OCI-LY3 (cell line): ENCODE measurements at regions not wholly inside any gene's neighbourhood (a gene's known extent, or its start where the extent isn't known, plus 50 kb on each side); places are given as distances from the start of the nearest gene placed in this dataset.

Source experiments
- EZH2phosphoT487 ChIP-seq: fragments of 200-600 bp; shearing (Covaris generic); IDR thresholded peaks from 2 replicates; pipeline ENCODE4 v1.6.1; 2018; ENCODE audit warnings: antibody characterized with exemption, mixed run types, low read depth
- TF ChIP-seq, protein P1 (sequence below): fragments of 200-600, 300-600 bp; sonication (generic); IDR thresholded peaks from 2 replicates; pipeline ENCODE4 v1.5.1; 2014; ENCODE audit warnings: antibody characterized with exemption, low read length, low read depth

GRCh38 chr3:99499235-99500158 is 138.9 kb upstream of the COL8A1 start:
- TF ChIP-seq, protein P1, sequence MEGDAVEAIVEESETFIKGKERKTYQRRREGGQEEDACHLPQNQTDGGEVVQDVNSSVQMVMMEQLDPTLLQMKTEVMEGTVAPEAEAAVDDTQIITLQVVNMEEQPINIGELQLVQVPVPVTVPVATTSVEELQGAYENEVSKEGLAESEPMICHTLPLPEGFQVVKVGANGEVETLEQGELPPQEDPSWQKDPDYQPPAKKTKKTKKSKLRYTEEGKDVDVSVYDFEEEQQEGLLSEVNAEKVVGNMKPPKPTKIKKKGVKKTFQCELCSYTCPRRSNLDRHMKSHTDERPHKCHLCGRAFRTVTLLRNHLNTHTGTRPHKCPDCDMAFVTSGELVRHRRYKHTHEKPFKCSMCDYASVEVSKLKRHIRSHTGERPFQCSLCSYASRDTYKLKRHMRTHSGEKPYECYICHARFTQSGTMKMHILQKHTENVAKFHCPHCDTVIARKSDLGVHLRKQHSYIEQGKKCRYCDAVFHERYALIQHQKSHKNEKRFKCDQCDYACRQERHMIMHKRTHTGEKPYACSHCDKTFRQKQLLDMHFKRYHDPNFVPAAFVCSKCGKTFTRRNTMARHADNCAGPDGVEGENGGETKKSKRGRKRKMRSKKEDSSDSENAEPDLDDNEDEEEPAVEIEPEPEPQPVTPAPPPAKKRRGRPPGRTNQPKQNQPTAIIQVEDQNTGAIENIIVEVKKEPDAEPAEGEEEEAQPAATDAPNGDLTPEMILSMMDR, result peak; percentile 79
- TF ChIP-seq EZH2phosphoT487, result no peak
